HUES48 (cell line): ENCODE measurements at regions not wholly inside any gene's neighbourhood (a gene's known extent, or its start where the extent isn't known, plus 50 kb on each side); places are given as distances from the start of the nearest gene placed in this dataset.
"Not testable (repeated sequence)": the region's sequence is repeated elsewhere in the genome, so short reads cannot be mapped to it uniquely, and the experiment has no call there.

Experiments used
- H3K27ac ChIP-seq: one replicate; pipeline ENCODE4 v1.7.0; 2013; ENCODE audit warnings: low read depth, low read length, inconsistent platforms
- H3K27me3 ChIP-seq: 2 replicates; pipeline ENCODE4 v1.6.1; 2013; ENCODE audit warnings: mild to moderate bottlenecking, low read length; ENCODE audit not compliant: control insufficient read depth, insufficient read depth
- H3K36me3 ChIP-seq: 2 replicates; pipeline ENCODE4 v1.6.1; 2013; ENCODE audit warnings: low read length; ENCODE audit not compliant: control insufficient read depth, insufficient read depth
- H3K4me1 ChIP-seq: 2 replicates; pipeline ENCODE4 v1.6.1; 2013; ENCODE audit warnings: mild to moderate bottlenecking, low read length; ENCODE audit not compliant: control insufficient read depth, insufficient read depth
- H3K4me3 ChIP-seq: 2 replicates; pipeline ENCODE4 v1.5.1; 2013; ENCODE audit warnings: mild to moderate bottlenecking, low read depth, low read length
- H3K9ac ChIP-seq: 2 replicates; pipeline ENCODE4 v1.6.1; 2013; ENCODE audit warnings: mild to moderate bottlenecking, low read depth, low read length, moderate library complexity
- H3K9me3 ChIP-seq: 2 replicates; pipeline ENCODE4 v1.6.1; 2013; ENCODE audit warnings: low read length; ENCODE audit not compliant: control insufficient read depth, insufficient read depth

DNA sequence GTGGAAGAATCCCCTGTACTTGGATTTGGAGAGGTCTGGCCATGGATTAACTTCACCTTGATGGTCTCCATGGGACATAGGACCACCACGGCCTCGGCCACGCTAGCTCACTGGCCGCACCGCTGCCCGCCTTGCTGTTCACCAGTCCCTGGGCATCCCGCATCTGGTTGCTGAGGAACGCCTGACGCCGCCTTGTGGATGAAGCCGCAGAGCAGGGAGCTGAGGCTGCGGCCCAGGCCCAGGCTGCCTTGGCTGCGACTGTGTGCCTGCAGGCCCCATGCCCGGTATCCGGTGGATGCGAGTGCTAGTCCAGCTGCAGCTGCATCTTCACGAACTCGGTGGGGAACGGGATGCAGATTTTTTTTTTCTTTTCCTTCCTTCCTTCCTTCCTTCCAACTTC, 1407.1 kb downstream of the UQCRFS1 start:
- Histone ChIP-seq H3K27me3 (no peaks in the 10 kb centered on the region), H3K4me3 (no peak overlapping the region), H3K9ac (no peak overlapping the region), H3K9me3 (peaks cover 31% of the 10 kb centered on the region), H3K4me1 (no peaks in the 10 kb centered on the region), H3K27ac (no peak overlapping the region), H3K36me3 (no peaks in the 10 kb centered on the region)

DNA sequence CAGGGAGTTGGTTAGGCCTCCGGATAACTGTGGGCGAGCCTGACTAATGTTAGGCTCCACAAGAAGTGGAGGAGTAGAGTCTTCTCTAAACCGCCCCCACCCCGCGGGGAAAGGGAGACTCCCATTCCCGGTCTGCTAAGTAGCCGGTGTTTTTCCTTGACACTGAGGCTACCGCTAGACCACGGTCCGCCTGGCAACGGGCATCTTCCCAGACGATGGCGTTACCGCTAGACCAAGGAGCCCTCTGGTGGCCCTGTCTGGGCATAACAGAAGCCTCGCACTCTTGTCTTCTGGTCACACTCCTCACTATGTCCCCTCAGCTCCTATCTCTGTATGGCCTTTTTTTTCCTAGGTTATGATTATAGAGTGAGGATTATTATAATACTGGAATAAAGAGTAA, 1410.7 kb downstream of the UQCRFS1 start:
- H3K27ac ChIP-seq, H3K27me3 ChIP-seq, H3K4me1 ChIP-seq, H3K4me3 ChIP-seq, H3K9ac ChIP-seq, H3K36me3 ChIP-seq: not testable (repeated sequence)
- peaks cover 25% of the 10 kb centered on the region for H3K9me3 ChIP-seq

DNA sequence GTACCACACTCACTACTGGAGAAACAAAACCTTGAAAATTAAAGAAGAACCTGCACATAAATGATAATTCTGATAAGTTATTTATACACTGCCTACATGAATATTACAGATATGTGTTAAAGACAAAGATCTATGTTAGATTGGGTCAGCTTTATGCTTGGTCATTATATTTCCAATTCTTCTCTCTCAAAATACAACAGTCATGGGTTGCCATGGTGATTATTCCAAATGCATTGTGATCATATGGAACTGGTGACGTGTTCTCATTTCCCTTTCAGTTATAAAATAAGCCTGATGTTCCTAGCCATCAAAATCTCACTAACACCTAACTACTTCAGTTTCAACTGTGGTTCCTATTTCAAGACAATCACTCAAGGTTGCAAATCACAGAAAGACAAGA, 1416.4 kb downstream of the UQCRFS1 start:
- Histone ChIP-seq H3K4me3 (no peak overlapping the region), H3K36me3 (0 out of 2 replicates have a peak, but pooled peaks cover 8% of the 10 kb centered on the region), H3K27me3 (no peaks in the 10 kb centered on the region), H3K4me1 (0 out of 2 replicates have a peak, but pooled peaks cover 3% of the 10 kb centered on the region), H3K9me3 (peaks cover 5% of the 10 kb centered on the region; the same call in 1 of the 2 replicates), H3K27ac (no peak overlapping the region), H3K9ac (no peak overlapping the region)

DNA sequence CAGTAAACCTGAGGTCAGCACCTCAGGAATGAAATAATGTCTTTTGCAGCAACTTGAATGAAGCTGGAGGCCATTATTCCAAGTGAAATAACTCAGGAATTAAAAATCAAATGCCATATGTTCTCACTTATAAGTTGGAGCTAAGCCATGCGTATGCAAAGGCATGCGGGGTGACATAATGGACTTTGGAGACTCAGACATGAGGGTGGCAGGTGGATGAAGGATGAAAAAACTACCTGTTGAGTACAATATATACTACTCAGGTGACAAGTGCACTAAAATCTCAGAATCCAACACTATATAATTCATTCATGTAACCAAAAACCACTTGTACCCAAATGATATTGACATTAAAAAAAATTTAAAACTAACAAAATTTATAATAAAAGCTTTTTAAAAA, 1416.9 kb downstream of the UQCRFS1 start:
- no peak overlapping the region for H3K27ac ChIP-seq
- H3K4me1 ChIP-seq: 0 out of 2 replicates have a peak, but pooled peaks cover 3% of the 10 kb centered on the region
- H3K4me3 ChIP-seq: no peak overlapping the region
- 0 out of 2 replicates have a peak, but pooled peaks cover 8% of the 10 kb centered on the region for H3K36me3 ChIP-seq
- H3K9me3 ChIP-seq: peaks cover 4% of the 10 kb centered on the region; the same call in 1 of the 2 replicates
- no peak overlapping the region for H3K9ac ChIP-seq
- H3K27me3 ChIP-seq: no peaks in the 10 kb centered on the region

DNA sequence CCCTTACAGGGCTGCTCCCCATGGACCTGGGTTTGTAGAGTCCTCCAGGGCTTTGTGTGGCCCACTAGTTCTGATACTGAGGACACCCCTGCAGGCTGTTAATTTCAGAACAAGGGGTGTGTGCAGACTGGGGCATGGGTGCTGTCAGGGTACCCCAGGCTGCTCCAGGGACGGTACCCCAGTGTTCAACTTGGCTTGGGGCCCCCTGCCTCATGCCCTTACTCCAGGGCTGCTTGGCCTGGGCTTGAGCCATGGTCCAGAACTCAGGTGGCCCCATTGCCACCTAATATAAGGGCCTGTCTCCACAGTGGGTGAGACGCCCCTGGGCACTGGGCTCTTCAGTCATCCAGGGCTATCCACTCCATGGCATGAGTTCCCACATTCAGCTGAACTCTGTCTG, 1417.6 kb downstream of the UQCRFS1 start:
- no peak overlapping the region for H3K9ac ChIP-seq
- peak overlapping the region; percentile 98 for H3K4me3 ChIP-seq
- no peaks in the 10 kb centered on the region for H3K27me3 ChIP-seq
- 0 out of 2 replicates have a peak, but pooled peaks cover 3% of the 10 kb centered on the region for H3K4me1 ChIP-seq
- peaks cover 4% of the 10 kb centered on the region; the same call in 1 of the 2 replicates for H3K9me3 ChIP-seq
- no peak overlapping the region for H3K27ac ChIP-seq
- 0 out of 2 replicates have a peak, but pooled peaks cover 8% of the 10 kb centered on the region for H3K36me3 ChIP-seq

DNA sequence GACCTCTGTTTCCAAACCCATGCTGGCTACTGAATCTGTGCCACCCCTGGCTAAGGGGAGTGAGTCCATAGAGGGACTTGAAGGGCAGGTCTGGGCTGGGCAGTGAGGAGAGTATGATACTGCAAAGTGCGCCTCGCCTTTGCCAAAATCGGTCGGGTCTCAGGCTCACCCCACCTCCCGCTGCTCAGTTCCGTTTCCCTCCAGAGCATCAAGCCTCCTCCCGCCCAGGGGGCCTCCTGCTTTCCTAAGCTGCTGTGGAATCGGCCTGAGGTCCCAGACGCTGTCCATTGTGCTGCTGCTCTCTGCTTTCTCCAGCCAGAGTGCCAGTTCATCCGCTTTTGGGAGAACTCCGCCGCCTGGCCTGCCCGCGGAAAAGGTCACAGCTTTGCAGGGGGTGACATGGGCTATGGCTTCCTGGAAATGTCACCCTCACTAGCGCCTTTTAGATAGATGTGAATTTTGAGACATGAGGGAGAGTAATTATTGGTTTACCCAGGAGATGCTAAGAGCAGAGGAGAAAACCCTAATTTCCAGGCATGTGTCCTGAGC, 1418.4 kb downstream of the UQCRFS1 start:
- peak overlapping the region; percentile 86 for H3K27ac ChIP-seq
- H3K9me3 ChIP-seq: peaks cover 4% of the 10 kb centered on the region; the same call in 1 of the 2 replicates
- H3K36me3 ChIP-seq: 0 out of 2 replicates have a peak, but pooled peaks cover 8% of the 10 kb centered on the region
- H3K4me1 ChIP-seq: 0 out of 2 replicates have a peak, but pooled peaks cover 3% of the 10 kb centered on the region
- peak overlapping the region; percentile 98 for H3K4me3 ChIP-seq
- H3K9ac ChIP-seq: peak overlapping the region; percentile 85
- H3K27me3 ChIP-seq: no peaks in the 10 kb centered on the region

DNA sequence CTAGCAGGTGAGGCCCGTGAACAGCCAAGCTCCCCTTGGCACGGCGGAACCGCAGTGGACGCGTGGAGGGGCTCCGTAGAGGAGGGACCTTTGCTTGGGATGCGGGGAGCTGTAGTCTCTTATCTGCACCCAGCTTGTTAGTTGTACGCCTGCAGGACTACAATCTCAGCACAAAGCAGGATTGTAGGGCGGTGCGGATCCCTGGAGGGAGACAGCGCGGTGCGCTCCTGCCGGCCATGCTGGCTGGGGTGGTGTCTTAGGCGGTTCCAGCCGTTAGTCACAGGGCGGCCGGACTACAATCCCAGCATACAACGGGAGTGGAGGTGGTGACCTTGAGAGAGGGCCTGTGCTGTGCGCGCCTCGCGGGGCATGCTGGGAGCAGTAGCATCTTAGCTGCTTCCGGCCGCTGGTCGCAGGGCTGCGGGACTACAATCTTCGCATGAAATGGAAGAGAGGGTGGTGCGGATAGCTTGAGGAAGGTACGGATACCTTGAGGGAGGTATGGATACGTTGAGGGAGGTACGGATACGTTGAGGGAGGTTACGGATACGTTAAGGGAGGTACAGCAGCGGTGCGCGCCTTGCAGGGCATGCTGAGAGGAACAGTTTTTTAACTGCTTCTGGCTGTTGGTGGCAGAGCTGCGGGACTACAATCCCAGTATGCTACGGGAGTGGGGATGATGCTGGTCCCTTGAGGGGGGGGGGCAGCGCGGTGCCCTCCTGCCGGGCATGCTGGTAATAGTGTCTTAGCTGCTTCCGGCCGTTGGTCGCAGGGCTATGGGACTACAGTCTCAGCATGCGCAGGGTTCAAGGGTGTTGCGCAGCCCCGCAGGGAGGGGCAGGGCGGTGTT, 1419.1 kb downstream of the UQCRFS1 start:
- H3K9me3 ChIP-seq: peaks cover 2% of the 10 kb centered on the region; the same call in 1 of the 2 replicates
- H3K9ac ChIP-seq: peak overlapping the region; percentile 85
- peak overlapping the region; percentile 98 for H3K4me3 ChIP-seq
- H3K36me3 ChIP-seq: 0 out of 2 replicates have a peak, but pooled peaks cover 7% of the 10 kb centered on the region
- 0 out of 2 replicates have a peak, but pooled peaks cover 3% of the 10 kb centered on the region for H3K4me1 ChIP-seq
- no peaks in the 10 kb centered on the region for H3K27me3 ChIP-seq
- peak overlapping the region; percentile 86 for H3K27ac ChIP-seq

DNA sequence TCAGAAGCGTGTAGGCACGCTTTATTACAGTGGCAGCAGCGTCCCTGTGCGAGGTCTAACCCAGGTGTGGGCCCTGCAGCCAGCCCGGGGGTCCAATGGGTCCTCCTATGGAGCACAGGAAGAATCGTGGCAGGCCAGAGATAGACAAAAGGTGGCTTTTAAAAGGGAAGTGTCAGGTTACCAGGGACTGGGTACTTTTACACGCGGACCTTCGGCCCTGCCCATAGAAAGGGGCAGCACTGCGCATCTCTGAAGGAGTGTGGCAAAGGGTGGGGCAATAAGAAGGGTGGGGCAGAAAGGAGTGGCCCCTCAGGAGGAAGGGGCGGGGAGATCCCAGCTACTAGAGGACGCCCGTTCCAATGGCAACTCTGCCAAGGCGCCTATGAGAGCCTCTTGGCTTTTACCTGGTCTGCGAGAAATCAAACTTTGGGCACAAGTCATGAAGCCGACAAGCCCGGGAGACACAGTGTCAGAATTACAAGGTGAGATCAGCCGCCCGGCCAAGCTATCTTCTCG, 1419.8 kb downstream of the UQCRFS1 start:
- Histone ChIP-seq H3K36me3 (0 out of 2 replicates have a peak, but pooled peaks cover 5% of the 10 kb centered on the region), H3K27ac (peak overlapping the region; percentile 86), H3K27me3 (no peaks in the 10 kb centered on the region), H3K9ac (peak overlapping the region; percentile 85), H3K4me3 (peak overlapping the region; percentile 98), H3K9me3 (no peaks in the 10 kb centered on the region; the same call in 1 of the 2 replicates), H3K4me1 (0 out of 2 replicates have a peak, but pooled peaks cover 3% of the 10 kb centered on the region)

DNA sequence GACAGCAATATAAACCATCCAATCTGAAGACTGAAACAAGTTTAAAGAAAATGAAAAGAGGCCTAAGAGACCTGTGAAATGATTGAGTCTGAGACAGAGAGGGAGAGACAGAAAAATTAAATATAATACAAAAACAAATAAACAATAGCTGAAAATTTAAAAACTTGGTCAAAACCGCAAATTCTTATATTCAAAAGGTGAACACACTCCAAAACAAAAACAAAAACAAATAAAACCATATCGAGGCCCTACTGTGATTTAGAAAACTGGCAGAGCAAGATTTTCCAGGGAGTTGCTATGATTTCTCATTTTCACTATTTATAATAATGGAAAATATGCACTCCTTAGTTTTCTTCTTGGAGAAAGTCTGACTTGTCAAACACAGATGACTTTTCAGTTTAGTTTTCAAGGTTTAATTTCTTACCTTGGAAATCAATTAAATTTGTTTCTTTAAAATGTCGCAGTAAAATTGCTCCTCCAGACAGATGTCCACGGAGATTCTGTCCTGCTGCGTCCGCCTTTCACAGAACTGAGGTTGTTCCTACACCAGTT, 1420.3 kb downstream of the UQCRFS1 start:
- Histone ChIP-seq H3K9ac (peak overlapping the region; percentile 81), H3K36me3 (0 out of 2 replicates have a peak, but pooled peaks cover under 1% of the 10 kb centered on the region), H3K9me3 (no peaks in the 10 kb centered on the region; the same call in 1 of the 2 replicates), H3K4me3 (peak overlapping the region; percentile 98), H3K27me3 (no peaks in the 10 kb centered on the region), H3K27ac (peak overlapping the region; percentile 70), H3K4me1 (0 out of 2 replicates have a peak, but pooled peaks cover 3% of the 10 kb centered on the region)

DNA sequence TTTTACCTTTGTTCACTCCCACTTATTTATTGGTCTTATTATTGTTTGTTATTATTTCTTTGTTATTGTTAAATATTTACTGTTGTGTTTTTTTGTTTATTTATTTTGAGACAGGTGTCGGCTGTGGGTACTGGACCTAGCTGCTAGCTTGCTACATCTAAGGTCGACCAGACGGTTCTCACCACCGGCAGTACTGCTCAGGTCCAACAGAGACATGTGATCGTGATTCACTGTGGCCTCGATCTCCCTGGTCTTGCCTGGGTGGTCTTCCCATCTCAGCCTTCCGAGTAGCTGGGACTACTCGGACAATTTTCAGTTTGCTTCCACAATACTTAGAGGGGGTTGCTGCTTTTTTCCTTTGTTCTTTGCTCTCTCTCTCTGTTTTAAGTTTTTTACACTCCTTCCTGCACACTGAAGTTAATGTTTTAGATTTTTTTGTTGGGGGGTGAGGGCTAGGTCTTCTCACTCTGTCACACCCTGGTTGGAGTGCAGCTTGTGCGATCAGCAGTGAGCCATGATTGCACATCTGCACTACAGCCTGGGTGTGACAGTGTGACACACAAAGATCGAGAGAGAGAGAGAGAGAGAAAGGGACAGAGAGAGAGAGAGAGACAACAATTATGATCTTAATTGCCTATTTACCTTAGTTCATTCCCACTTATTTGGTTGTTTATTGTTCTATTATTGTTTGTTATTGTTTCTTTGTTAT, 1432.4 kb downstream of the UQCRFS1 start:
- H3K4me1 ChIP-seq: no peaks in the 10 kb centered on the region
- H3K4me3 ChIP-seq: no peak overlapping the region
- H3K27ac ChIP-seq: no peak overlapping the region
- H3K9ac ChIP-seq: no peak overlapping the region
- H3K9me3 ChIP-seq: peaks cover 65% of the 10 kb centered on the region
- no peaks in the 10 kb centered on the region for H3K36me3 ChIP-seq
- no peaks in the 10 kb centered on the region for H3K27me3 ChIP-seq
